SK-N-SH treated with all-trans-retinoic acid at 6 μM for 48 hours (cell line): ENCODE measurements at regions not wholly inside any gene's neighbourhood (a gene's known extent, or its start where the extent isn't known, plus 50 kb on each side); places are given as distances from the start of the nearest gene placed in this dataset.

Source experiments
- ATAC-seq: fragments of 200-7000 bp; cut with Tn5 transposase; 3 replicates; pipeline ENCODE4 v1.9.1; 2020; ENCODE audit warnings: mild to moderate bottlenecking, moderate library complexity
- ARNTL ChIP-seq: fragments of 450-650 bp; formaldehyde crosslinking; IDR thresholded peaks from 2 replicates; pipeline ENCODE4 v1.5.0; 2020; ENCODE audit warnings: low read depth, mild to moderate bottlenecking, moderate library complexity, borderline replicate concordance
- BACH2 ChIP-seq: fragments of 250-450 bp; sonication (Bioruptor Pico); IDR thresholded peaks from 2 replicates; pipeline ENCODE4 v1.9.0; 2021; ENCODE audit warnings: mild to moderate bottlenecking, borderline replicate concordance
- CREB5 ChIP-seq: fragments of 250-450 bp; sonication (Bioruptor Pico); IDR thresholded peaks from 2 replicates; pipeline ENCODE4 v1.5.1; 2020; ENCODE audit warnings: low read depth, mild to moderate bottlenecking, moderate library complexity
- CSDC2 ChIP-seq: fragments of 250-450 bp; sonication (Bioruptor Pico); IDR thresholded peaks from 2 replicates; pipeline ENCODE4 v1.5.0; 2020; ENCODE audit warnings: mild to moderate bottlenecking, moderate library complexity
- CSRNP3 ChIP-seq: fragments of 250-450 bp; sonication (Bioruptor Pico); IDR thresholded peaks from 2 replicates; pipeline ENCODE4 v1.5.1; 2021; ENCODE audit warnings: mild to moderate bottlenecking, moderate library complexity
- ESRRG ChIP-seq: fragments of 250-450 bp; sonication (Bioruptor Pico); IDR thresholded peaks from 2 replicates; pipeline ENCODE4 v1.6.1; 2021; ENCODE audit warnings: mild to moderate bottlenecking
- GLIS3 ChIP-seq: fragments of 250-450 bp; sonication (Bioruptor Pico); IDR thresholded peaks from 2 replicates; pipeline ENCODE4 v1.5.0; 2020; ENCODE audit warnings: mild to moderate bottlenecking, moderate library complexity
- ISL1 ChIP-seq: fragments of 250-450 bp; sonication (Bioruptor Pico); IDR thresholded peaks from 2 replicates; pipeline ENCODE4 v2.1.2; 2022; ENCODE audit warnings: mild to moderate bottlenecking, moderate library complexity
- PATZ1 ChIP-seq: fragments of 250-450 bp; sonication (Bioruptor Pico); IDR thresholded peaks from 2 replicates; pipeline ENCODE4 v1.8.0; 2020; ENCODE audit warnings: mild to moderate bottlenecking, moderate library complexity, borderline replicate concordance
- POU6F1 ChIP-seq: fragments of 250-450 bp; sonication (Bioruptor Pico); IDR thresholded peaks from 2 replicates; pipeline ENCODE4 v1.8.0; 2021; ENCODE audit warnings: low read depth, mild to moderate bottlenecking, moderate library complexity, borderline replicate concordance
- PPARA ChIP-seq: fragments of 250-450 bp; sonication (Bioruptor Pico); IDR thresholded peaks from 2 replicates; pipeline ENCODE4 v1.5.0; 2020; ENCODE audit warnings: mild to moderate bottlenecking, borderline replicate concordance
- RARB ChIP-seq: fragments of 250-450 bp; sonication (Bioruptor Pico); IDR thresholded peaks from 2 replicates; pipeline ENCODE4 v1.8.0; 2021; ENCODE audit warnings: mild to moderate bottlenecking, moderate library complexity
- SNAI2 ChIP-seq: fragments of 250-450 bp; sonication (Bioruptor Pico); IDR thresholded peaks from 2 replicates; pipeline ENCODE4 v1.5.0; 2020; ENCODE audit warnings: mild to moderate bottlenecking, moderate library complexity
- TCF4 ChIP-seq: fragments of 250-450 bp; sonication (Bioruptor Pico); IDR thresholded peaks from 2 replicates; pipeline ENCODE4 v1.8.0; 2021; ENCODE audit warnings: mild to moderate bottlenecking, moderate library complexity, borderline replicate concordance
- TOX ChIP-seq: fragments of 250-450 bp; sonication (Bioruptor Pico); IDR thresholded peaks from 2 replicates; pipeline ENCODE4 v1.8.0; 2021; ENCODE audit warnings: mild to moderate bottlenecking, moderate library complexity, borderline replicate concordance
- TSHZ2 ChIP-seq: fragments of 250-450 bp; sonication (Bioruptor Pico); IDR thresholded peaks from 2 replicates; pipeline ENCODE4 v1.5.0; 2020; ENCODE audit warnings: mild to moderate bottlenecking, moderate library complexity
- ZC3H10 ChIP-seq: fragments of 250-450 bp; sonication (Bioruptor Pico); IDR thresholded peaks from 2 replicates; pipeline ENCODE4 v1.5.1; 2021; ENCODE audit warnings: mild to moderate bottlenecking, moderate library complexity
- ZFP3 ChIP-seq: fragments of 250-450 bp; sonication (Bioruptor Pico); IDR thresholded peaks from 2 replicates; pipeline ENCODE4 v1.5.0; 2020; ENCODE audit warnings: mild to moderate bottlenecking, moderate library complexity
- ZFP30 ChIP-seq: fragments of 450-650 bp; formaldehyde crosslinking; IDR thresholded peaks from 2 replicates; pipeline ENCODE4 v1.5.0; 2022; ENCODE audit warnings: mild to moderate bottlenecking, moderate library complexity
- ZNF8 ChIP-seq: fragments of 450-650 bp; formaldehyde crosslinking; IDR thresholded peaks from 2 replicates; pipeline ENCODE4 v1.5.0; 2020; ENCODE audit warnings: mild to moderate bottlenecking, moderate library complexity

GRCh38 chr7:9842301-9842700 lies 1131.4 kb upstream of the PHF14 start:
- TF ChIP-seq ZFP3 (CRISPR knock-in tag): no peak
- no peak for TF ChIP-seq BACH2
- no peak for TF ChIP-seq ZNF8 (CRISPR knock-in tag)
- TF ChIP-seq POU6F1 (CRISPR knock-in tag): no peak
- no peak for TF ChIP-seq PATZ1 (CRISPR knock-in tag)
- no peak for TF ChIP-seq ARNTL (CRISPR knock-in tag)
- no peak for TF ChIP-seq ZFP30 (CRISPR knock-in tag)
- no peak for TF ChIP-seq PPARA (CRISPR knock-in tag)
- TF ChIP-seq ZC3H10: no peak
- TF ChIP-seq SNAI2 (CRISPR knock-in tag): no peak
- ATAC-seq: no peak

DNA sequence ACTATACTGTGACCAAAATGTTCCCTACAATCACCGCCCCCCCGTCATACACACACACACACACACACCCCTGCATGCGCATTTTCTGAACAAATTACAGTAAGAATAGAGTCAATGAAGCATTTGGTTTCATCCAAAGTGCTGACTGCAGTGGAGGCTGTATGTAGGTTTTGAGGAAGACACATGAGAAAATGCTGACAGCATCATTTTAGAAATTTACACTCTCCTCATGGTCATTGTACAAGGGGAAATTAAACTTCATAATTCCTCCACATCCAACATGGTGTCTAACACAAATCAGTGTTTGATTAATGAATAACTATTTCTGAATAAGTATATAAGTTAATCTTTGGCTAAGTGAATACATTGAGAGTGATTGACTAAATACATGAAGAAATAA lies 1126.8 kb upstream of the PHF14 start:
- TF ChIP-seq BACH2 (no peak), CSRNP3 (no peak), TSHZ2 (CRISPR knock-in tag) (no peak), ISL1 (CRISPR knock-in tag) (no peak), ZNF8 (CRISPR knock-in tag) (no peak), ESRRG (CRISPR knock-in tag) (no peak), RARB (CRISPR knock-in tag) (no peak), ZC3H10 (no peak), ZFP3 (CRISPR knock-in tag) (no peak), TOX (CRISPR knock-in tag) (no peak), ZFP30 (CRISPR knock-in tag) (no peak), PATZ1 (CRISPR knock-in tag) (no peak), SNAI2 (CRISPR knock-in tag) (no peak), ARNTL (CRISPR knock-in tag) (no peak), TCF4 (CRISPR knock-in tag) (no peak), CSDC2 (CRISPR knock-in tag) (no peak), PPARA (CRISPR knock-in tag) (no peak), GLIS3 (CRISPR knock-in tag) (no peak), CREB5 (no peak)

More for the DNA sequence above, 1126.8 kb upstream of the PHF14 start:
- ATAC-seq: no peak
